Left cardiac atrium (tissue), 4 donors: ENCODE measurements at regions not wholly inside any gene's neighbourhood (a gene's known extent, or its start where the extent isn't known, plus 50 kb on each side); places are given as distances from the start of the nearest gene placed in this dataset.

Experiments used
- ATAC-seq, 2 donors: fragments of 200-7000 bp; cut with Tn5 transposase; one replicate each; pipeline ENCODE4 v1.9.1; 2020; ENCODE audit warnings: mild to moderate bottlenecking in 2 of 2, moderate library complexity in 2 of 2
- DNase-seq: peaks from one replicate; pipeline ENCODE4 v3.0.0-alpha.2; 2020
- intact Hi-C, 2 donors: fragments of 100-400 bp; cut with DNase I; formaldehyde crosslinking; loops; one replicate each; pipeline versions ENCODE4 v1.14.1 to v1.15.1; 2022 to 2023
- donor health status: DM: no; HTN: yes; CAD: no.
- donor health status: DM: no; HTN: yes; CAD: no; lungs with severe emphysema.
- donor health status: DM: yes; HTN: yes; CAD: no.
- donor health status: Dilated cardiomyopathy.

DNA sequence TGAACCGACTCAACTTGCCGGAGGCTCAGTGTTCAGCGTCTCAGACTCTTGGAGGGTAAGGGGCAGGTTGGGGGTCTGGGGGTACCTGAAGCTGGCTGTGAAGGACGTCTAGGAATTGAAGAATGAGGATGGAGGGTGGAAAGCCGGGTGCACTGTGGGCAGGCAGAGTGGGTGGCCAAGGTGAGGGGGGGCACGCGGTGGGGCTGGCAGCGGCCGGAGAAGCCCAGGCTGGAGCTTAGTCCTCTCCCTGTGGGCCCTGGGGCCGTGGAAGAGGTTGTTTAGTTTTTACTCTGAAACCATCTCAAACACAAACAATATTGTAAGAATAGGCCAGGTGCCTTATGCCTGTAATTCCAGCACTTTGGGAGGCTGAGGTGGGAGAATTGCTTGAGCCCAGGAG, 83.4 kb downstream of the UNCX start:
- ATAC-seq (no peak), DNase-seq (no peak)
- intact Hi-C loops, result no loop called here

DNA sequence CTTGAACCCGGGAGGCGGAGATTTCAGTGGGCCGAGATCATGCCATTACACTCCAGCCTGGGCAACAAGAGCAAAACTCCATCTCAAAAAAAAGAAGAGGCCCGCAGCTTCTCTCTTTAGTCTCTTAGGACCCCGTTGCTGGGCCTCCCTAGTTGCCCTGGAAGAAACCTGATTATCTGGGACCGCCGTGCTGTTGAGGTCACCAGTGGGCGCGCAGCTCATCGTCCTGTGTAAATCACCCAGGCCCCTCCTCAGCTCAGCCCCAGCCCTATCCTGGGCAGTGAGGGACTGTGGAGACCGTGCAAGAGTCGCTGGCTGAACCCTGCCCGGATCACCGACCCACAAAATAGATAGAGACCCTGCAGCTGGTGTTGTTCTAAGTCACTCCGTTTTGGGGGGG, 85.0 kb downstream of the UNCX start:
- DNase-seq (no peak), ATAC-seq (no peak)
- intact Hi-C loops, result no loop called here

DNA sequence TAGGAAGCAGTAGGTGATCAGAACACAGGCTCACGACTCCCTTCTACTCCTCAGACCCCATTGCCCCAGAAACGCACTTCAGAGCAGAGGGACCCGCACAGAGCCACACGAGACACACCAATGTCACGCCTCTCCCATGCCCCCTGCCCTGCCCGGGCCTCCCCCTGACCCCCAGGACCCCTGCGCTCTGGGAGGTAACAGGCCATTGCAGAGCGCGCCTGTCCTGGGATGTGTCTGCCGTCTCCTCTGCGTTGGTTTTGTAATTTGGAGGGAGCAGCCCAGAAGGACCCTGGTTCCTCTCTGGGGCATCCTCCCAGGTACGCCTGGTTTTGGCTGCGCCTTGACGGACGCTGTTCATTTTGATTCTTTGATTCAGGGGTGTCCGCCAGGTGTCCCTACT, 85.4 kb downstream of the UNCX start:
- ATAC-seq (no peak), DNase-seq (no peak)
- intact Hi-C loops, result no loop called here

DNA sequence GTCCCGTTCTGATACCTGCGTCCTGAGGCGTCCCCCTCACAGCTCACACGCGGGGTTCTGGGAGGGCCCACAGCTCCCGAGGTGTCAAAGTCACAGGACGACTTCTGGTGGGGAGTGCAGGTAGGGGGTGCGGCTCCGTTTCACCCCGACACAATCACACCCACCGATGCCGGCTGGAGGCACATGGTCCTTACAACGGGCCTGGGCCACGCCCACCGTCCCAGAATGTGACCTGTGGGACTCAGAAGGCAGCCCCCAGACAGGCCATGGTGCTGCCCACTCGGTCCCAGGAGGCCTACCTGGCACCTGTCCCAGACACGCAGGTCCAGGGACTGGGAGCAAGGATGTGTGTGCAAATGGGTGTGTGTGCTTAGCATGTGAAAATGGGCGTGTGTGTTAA, 86.0 kb downstream of the UNCX start:
- no peak for DNase-seq

GRCh38 chr7:1320616-1321240, 88.1 kb downstream of the UNCX start:
- intact Hi-C loops, result no loop called here
- ATAC-seq, result no peak
- DNase-seq, result no peak

More for the DNA sequence above, 86.0 kb downstream of the UNCX start:
- intact Hi-C loops, result no loop called here
- ATAC-seq, result no peak

- peak; percentile 28 to 56 for ATAC-seq
- no peak for DNase-seq
- intact Hi-C loops, result no loop called here
These were observed 89.0 kb downstream of the UNCX start for GRCh38 chr7:1321411-1322239.

DNA sequence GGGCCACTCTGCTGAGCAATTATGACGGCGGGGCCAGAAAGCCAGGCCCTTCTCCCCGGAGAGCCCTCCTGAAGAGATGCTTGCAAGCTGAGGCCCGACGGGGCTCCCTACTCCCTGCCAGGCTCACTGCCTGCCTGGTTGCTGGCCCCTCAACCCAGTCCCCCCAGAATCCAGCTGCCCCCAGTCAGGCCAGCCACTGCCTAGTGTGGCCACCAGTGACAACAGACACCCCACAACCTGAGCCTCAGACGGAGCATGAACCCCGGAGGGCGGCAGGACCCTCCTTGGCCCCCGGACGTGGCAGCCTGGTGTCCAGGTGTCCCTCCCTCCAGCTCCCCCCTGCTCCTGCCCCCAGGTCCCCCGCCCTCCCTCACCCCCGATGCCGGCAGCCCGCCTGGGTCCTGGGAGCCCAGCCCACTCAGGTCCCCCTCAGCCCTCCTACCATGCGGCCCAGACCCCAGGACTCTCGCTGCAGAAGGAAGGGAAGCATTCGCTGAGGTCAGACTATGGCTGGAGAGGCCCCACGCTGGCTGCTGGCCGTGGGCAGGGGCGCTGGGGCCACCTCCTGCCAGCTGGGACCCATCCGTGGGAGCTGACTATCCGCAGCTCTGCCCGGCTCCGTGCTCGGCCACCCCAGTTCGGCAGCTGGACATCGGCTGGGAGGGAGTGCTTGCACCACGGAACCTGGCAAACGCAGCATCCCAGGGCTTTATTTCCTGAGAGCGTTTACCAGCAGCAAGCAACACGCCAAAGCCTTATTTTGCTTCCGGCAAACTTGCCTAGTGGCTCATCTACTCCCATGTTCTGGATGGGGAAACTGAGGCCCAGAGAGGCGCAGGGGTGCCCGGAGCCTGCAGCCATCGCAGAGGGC, 89.8 kb downstream of the UNCX start:
- intact Hi-C loops, result no loop called here
- DNase-seq, result peak; percentile 6
- no peak for ATAC-seq

- intact Hi-C loops, result no loop called here
- DNase-seq, result no peak
- peak in 1 of 2 donors; percentile 16 for ATAC-seq
These were observed 90.7 kb downstream of the UNCX start for GRCh38 chr7:1323178-1324027.

DNA sequence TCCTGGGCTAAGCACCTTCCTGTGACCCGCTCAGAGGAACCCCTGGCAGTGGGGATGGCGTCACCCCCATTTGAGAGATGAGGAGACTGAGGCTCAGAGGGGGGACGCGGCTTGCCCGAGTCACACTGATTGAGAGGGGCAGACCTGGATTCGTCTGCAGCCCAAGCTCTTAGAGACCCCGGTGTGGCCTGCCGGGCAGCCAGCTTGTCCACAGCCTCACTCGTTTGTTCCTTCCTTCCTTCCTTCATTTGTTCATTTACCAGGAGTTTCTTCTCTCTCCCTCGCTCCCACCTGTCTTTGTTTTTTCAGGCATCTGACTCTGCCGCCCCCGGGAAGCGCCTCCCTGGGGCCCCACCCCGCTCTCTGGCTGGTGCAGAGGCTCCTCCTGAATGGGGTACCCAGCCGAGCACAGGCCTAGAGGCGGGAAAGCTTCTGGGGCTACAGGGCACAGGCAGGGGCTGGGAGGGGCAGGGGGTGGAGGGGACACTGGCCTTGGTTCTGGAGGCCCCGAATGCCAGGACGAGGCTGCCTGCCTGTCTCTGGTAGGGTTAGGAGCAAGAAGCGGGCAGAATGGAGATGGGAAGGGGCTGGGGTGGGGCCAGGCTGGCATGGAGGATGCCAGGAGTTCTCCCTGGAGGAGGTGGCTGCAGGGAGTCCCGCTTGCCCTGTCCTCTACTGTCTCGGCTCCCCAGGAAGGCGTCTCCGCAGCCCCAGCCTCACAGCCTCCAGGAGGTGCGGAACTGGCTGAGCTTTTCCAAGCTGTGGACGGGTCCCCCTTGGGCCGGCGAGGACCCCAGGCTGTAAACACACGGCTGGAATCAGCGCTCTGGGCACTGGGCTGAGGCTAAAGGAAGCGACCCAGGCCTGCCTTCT, 91.6 kb downstream of the UNCX start:
- DNase-seq (no peak), ATAC-seq (no peak)
- intact Hi-C loops, result no loop called here

GRCh38 chr7:1325246-1325645, 92.6 kb downstream of the UNCX start:
- DNase-seq (no peak), ATAC-seq (no peak)
- intact Hi-C loops, result no loop called here

DNA sequence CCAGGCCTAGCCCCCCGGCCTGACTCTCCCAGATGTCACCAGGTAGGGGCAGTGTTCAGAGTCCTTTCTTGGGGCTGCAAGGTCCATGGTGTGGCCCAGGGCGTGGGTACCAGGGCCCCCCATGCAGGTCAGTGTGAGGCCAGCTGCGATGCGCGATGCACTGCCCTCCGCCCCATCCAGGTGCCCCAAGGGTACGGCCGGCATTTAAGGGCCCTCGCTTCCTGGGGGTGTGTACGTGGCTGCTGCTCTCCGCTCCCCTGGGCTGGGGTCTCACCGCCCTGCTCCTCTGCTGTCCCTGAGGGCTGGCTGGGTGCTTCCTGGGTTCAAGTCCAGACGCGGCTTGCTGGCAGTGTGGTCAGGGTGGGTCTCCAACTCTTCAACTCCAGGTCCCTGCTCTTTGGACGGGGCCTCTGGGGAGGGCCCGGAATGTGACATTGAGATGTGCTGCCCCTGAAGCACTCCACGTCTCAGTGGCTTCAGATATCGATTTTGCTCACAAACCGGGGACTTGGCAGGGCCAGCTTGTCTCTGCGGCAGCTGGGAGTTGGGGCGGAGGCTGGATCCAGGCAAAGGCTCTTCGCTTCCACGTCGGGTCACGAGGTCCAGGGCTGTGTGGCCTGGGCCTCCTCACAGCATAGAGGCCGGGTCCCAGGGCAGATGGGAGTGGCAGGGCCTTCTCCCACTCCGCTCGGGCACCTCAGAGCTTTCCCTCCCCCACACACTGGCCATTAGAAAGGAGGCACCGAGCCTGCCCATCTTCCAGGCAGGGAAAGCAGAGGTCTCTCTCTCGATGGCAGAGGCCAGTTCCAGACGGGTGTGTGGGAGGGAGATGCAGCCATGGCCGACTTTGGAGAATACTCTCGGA, 93.2 kb downstream of the UNCX start:
- intact Hi-C loops, result no loop called here
- DNase-seq, result no peak

GRCh38 chr7:1326511-1326785, 93.8 kb downstream of the UNCX start:
- ATAC-seq (no peak), DNase-seq (no peak)
- intact Hi-C loops, result no loop called here

More for the DNA sequence above, 93.2 kb downstream of the UNCX start:
- ATAC-seq, result no peak

DNA sequence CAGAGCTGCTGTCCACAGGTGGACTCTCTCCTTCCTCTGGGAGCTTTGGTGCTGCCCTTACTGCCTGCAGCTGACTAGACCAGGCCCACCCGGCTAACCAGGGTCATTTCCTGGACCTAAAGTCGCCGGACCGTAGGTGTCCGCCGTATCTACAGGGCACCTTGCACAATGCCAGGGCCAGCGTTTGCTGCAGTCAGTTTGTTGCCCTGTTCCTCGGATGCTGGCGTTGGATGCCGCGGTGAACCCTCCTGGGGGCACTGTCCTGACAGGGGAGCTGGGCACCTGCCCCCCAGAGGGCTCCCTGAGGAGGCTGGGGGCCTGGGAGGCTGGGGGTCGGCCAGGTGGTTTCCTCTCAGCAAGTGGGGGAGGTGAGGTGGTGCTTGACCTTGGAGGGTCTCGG, 96.6 kb downstream of the UNCX start:
- ATAC-seq (no peak), DNase-seq (no peak)
- intact Hi-C loops, result no loop called here

- ATAC-seq (no peak), DNase-seq (no peak)
- intact Hi-C loops, result no loop called here
These were observed 97.5 kb downstream of the UNCX start for GRCh38 chr7:1329966-1330800.

- no peak for DNase-seq
- no peak for ATAC-seq
- intact Hi-C loops, result no loop called here
These were observed 98.2 kb downstream of the UNCX start for GRCh38 chr7:1330801-1331425.
